PC-9 (cell line): ENCODE measurements at regions not wholly inside any gene's neighbourhood (a gene's known extent, or its start where the extent isn't known, plus 50 kb on each side); places are given as distances from the start of the nearest gene placed in this dataset.

ENCODE experiments used
- EZH2 ChIP-seq: fragments of 200-600 bp; sonication (generic); IDR thresholded peaks from 2 replicates; pipeline ENCODE4 v1.8.0; 2017; ENCODE audit warnings: antibody characterized with exemption, low read depth
- TF ChIP-seq, protein P1 (sequence below): fragments of 200-600 bp; sonication (generic); conservative IDR thresholded peaks from 2 replicates; pipeline ENCODE4 v1.6.1; 2017; ENCODE audit warnings: mixed run types, antibody characterized with exemption, mild to moderate bottlenecking, moderate library complexity

DNA sequence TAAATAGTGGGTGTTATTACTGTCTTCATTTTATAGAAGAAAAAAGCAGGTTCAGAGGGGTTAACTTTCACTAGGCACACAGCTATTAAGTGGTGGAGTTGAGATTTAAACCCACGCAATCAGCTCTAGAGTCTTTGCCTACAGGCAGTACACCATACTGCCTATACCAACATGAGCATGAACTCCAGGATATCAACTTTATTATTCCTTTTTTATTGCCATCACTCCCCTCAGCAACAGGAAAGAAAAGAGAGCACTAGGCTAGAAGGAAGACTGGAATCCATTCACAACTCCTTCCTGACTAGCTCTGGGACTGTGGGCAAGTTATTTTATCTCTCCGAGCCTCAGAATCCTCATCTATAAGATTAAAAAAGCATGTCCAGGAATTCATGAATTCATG is 58.7 kb upstream of the FSHB start:
- TF ChIP-seq, protein P1, sequence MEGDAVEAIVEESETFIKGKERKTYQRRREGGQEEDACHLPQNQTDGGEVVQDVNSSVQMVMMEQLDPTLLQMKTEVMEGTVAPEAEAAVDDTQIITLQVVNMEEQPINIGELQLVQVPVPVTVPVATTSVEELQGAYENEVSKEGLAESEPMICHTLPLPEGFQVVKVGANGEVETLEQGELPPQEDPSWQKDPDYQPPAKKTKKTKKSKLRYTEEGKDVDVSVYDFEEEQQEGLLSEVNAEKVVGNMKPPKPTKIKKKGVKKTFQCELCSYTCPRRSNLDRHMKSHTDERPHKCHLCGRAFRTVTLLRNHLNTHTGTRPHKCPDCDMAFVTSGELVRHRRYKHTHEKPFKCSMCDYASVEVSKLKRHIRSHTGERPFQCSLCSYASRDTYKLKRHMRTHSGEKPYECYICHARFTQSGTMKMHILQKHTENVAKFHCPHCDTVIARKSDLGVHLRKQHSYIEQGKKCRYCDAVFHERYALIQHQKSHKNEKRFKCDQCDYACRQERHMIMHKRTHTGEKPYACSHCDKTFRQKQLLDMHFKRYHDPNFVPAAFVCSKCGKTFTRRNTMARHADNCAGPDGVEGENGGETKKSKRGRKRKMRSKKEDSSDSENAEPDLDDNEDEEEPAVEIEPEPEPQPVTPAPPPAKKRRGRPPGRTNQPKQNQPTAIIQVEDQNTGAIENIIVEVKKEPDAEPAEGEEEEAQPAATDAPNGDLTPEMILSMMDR = no peak
- no peak for TF ChIP-seq EZH2
